ENCODE measurements at regions not wholly inside any gene's neighbourhood (a gene's known extent, or its start where the extent isn't known, plus 50 kb on each side); places are given as distances from the start of the nearest gene placed in this dataset.

- Histone ChIP-seq H3K79me2 (ENCODE audit: low read length) (no peaks in the 10 kb centered on the region), H3K36me3 (ENCODE audit: insufficient read depth, low read length) (no peaks in the 10 kb centered on the region), H4K20me1 (ENCODE audit: insufficient read depth, low read depth, low read length) (no peaks in the 10 kb centered on the region), H3K4me2 (ENCODE audit: low read depth, low read length, poor library complexity, severe bottlenecking) (no peak overlapping the region), H3K9me3 (ENCODE audit: low read length) (no peaks in the 10 kb centered on the region), H3K27ac (ENCODE audit: low read length) (no peak overlapping the region), H3K4me3 (ENCODE audit: low read length) (no peak overlapping the region), H3K9me2 (replicated peaks; ENCODE audit: insufficient read depth, low read length) (no peaks in the 10 kb centered on the region), H2AFZ (ENCODE audit: low read length) (no peak overlapping the region), H3K27me3 (ENCODE audit: low read length) (no peaks in the 10 kb centered on the region), H3K9ac (ENCODE audit: low read length) (no peak overlapping the region), H3K4me1 (ENCODE audit: low read length) (no peaks in the 10 kb centered on the region)
- DNase-seq: no peak
Measured at GRCh38 chr4:138428611-138429010, 186.5 kb upstream of the SLC7A11 start.

- Histone ChIP-seq H2AFZ (ENCODE audit: low read length) (no peak overlapping the region), H3K79me2 (ENCODE audit: low read length) (no peaks in the 10 kb centered on the region), H3K27ac (ENCODE audit: low read length) (no peak overlapping the region), H3K4me2 (ENCODE audit: low read depth, low read length, poor library complexity, severe bottlenecking) (no peak overlapping the region), H4K20me1 (ENCODE audit: insufficient read depth, low read depth, low read length) (no peaks in the 10 kb centered on the region), H3K4me1 (ENCODE audit: low read length) (no peaks in the 10 kb centered on the region), H3K9me2 (replicated peaks; ENCODE audit: insufficient read depth, low read length) (no peaks in the 10 kb centered on the region), H3K9me3 (ENCODE audit: low read length) (no peaks in the 10 kb centered on the region), H3K27me3 (ENCODE audit: low read length) (no peaks in the 10 kb centered on the region), H3K36me3 (ENCODE audit: insufficient read depth, low read length) (no peaks in the 10 kb centered on the region), H3K9ac (ENCODE audit: low read length) (no peak overlapping the region), H3K4me3 (ENCODE audit: low read length) (no peak overlapping the region)
- no peak for DNase-seq
Measured at GRCh38 chr4:138426786-138427185, 184.6 kb upstream of the SLC7A11 start.

- Histone ChIP-seq H3K4me3 (ENCODE audit: low read length) (no peak overlapping the region), H3K27ac (ENCODE audit: low read length) (no peak overlapping the region), H4K20me1 (ENCODE audit: insufficient read depth, low read depth, low read length) (no peaks in the 10 kb centered on the region), H3K4me1 (ENCODE audit: low read length) (no peaks in the 10 kb centered on the region), H3K79me2 (ENCODE audit: low read length) (no peaks in the 10 kb centered on the region), H3K27me3 (ENCODE audit: low read length) (no peaks in the 10 kb centered on the region; the same call in 1 of the 2 replicates), H3K36me3 (ENCODE audit: insufficient read depth, low read length) (no peaks in the 10 kb centered on the region), H3K4me2 (ENCODE audit: low read depth, low read length, poor library complexity, severe bottlenecking) (no peak overlapping the region), H2AFZ (ENCODE audit: low read length) (no peak overlapping the region), H3K9me3 (ENCODE audit: low read length) (no peaks in the 10 kb centered on the region), H3K9me2 (replicated peaks; ENCODE audit: insufficient read depth, low read length) (no peaks in the 10 kb centered on the region), H3K9ac (ENCODE audit: low read length) (no peak overlapping the region)
- no peak for DNase-seq
Measured at GRCh38 chr4:138420471-138420870, 178.3 kb upstream of the SLC7A11 start.

GRCh38 chr4:138414202-138414601 is 172.1 kb upstream of the SLC7A11 start:
- H3K4me3 ChIP-seq (ENCODE audit: low read length): no peak overlapping the region
- H3K9ac ChIP-seq (ENCODE audit: low read length): no peak overlapping the region
- H3K36me3 ChIP-seq (ENCODE audit: insufficient read depth, low read length): no peaks in the 10 kb centered on the region
- H3K27me3 ChIP-seq (ENCODE audit: low read length): no peaks in the 10 kb centered on the region; the same call in 1 of the 2 replicates
- no peak for DNase-seq
- no peaks in the 10 kb centered on the region for H3K4me1 ChIP-seq (ENCODE audit: low read length)
- no peaks in the 10 kb centered on the region for H4K20me1 ChIP-seq (ENCODE audit: insufficient read depth, low read depth, low read length)
- H3K27ac ChIP-seq (ENCODE audit: low read length): no peak overlapping the region
- no peak overlapping the region for H2AFZ ChIP-seq (ENCODE audit: low read length)
- no peaks in the 10 kb centered on the region for H3K79me2 ChIP-seq (ENCODE audit: low read length)
- H3K9me3 ChIP-seq (ENCODE audit: low read length): no peaks in the 10 kb centered on the region
- no peak overlapping the region for H3K4me2 ChIP-seq (ENCODE audit: low read depth, low read length, poor library complexity, severe bottlenecking)
- H3K9me2 ChIP-seq (replicated peaks; ENCODE audit: insufficient read depth, low read length): no peaks in the 10 kb centered on the region

GRCh38 chr4:138413273-138413672 is 171.1 kb upstream of the SLC7A11 start:
- H2AFZ ChIP-seq (ENCODE audit: low read length): no peak overlapping the region
- H3K4me1 ChIP-seq (ENCODE audit: low read length): no peaks in the 10 kb centered on the region
- H3K9me2 ChIP-seq (replicated peaks; ENCODE audit: insufficient read depth, low read length): no peaks in the 10 kb centered on the region
- H3K9ac ChIP-seq (ENCODE audit: low read length): no peak overlapping the region
- no peak overlapping the region for H3K4me2 ChIP-seq (ENCODE audit: low read depth, low read length, poor library complexity, severe bottlenecking)
- H3K27ac ChIP-seq (ENCODE audit: low read length): no peak overlapping the region
- no peaks in the 10 kb centered on the region for H3K79me2 ChIP-seq (ENCODE audit: low read length)
- H3K27me3 ChIP-seq (ENCODE audit: low read length): no peaks in the 10 kb centered on the region; the same call in 1 of the 2 replicates
- H3K36me3 ChIP-seq (ENCODE audit: insufficient read depth, low read length): no peaks in the 10 kb centered on the region
- H4K20me1 ChIP-seq (ENCODE audit: insufficient read depth, low read depth, low read length): no peaks in the 10 kb centered on the region
- H3K9me3 ChIP-seq (ENCODE audit: low read length): no peaks in the 10 kb centered on the region
- DNase-seq: no peak
- H3K4me3 ChIP-seq (ENCODE audit: low read length): no peak overlapping the region

- H2AFZ ChIP-seq (ENCODE audit: low read length): no peak overlapping the region
- H3K4me3 ChIP-seq (ENCODE audit: low read length): no peak overlapping the region
- DNase-seq: no peak
- H3K27me3 ChIP-seq (ENCODE audit: low read length): no peaks in the 10 kb centered on the region; the same call in 1 of the 2 replicates
- H3K79me2 ChIP-seq (ENCODE audit: low read length): no peaks in the 10 kb centered on the region
- no peaks in the 10 kb centered on the region for H4K20me1 ChIP-seq (ENCODE audit: insufficient read depth, low read depth, low read length)
- H3K4me1 ChIP-seq (ENCODE audit: low read length): no peaks in the 10 kb centered on the region
- no peaks in the 10 kb centered on the region for H3K36me3 ChIP-seq (ENCODE audit: insufficient read depth, low read length)
- no peak overlapping the region for H3K4me2 ChIP-seq (ENCODE audit: low read depth, low read length, poor library complexity, severe bottlenecking)
- H3K9ac ChIP-seq (ENCODE audit: low read length): no peak overlapping the region
- no peaks in the 10 kb centered on the region for H3K9me3 ChIP-seq (ENCODE audit: low read length)
- no peaks in the 10 kb centered on the region for H3K9me2 ChIP-seq (replicated peaks; ENCODE audit: insufficient read depth, low read length)
- no peak overlapping the region for H3K27ac ChIP-seq (ENCODE audit: low read length)
Measured at GRCh38 chr4:138412847-138413246, 170.7 kb upstream of the SLC7A11 start.

- Histone ChIP-seq H3K9me2 (replicated peaks; ENCODE audit: insufficient read depth, low read length) (no peaks in the 10 kb centered on the region), H3K9ac (ENCODE audit: low read length) (no peak overlapping the region), H3K4me2 (ENCODE audit: low read depth, low read length, poor library complexity, severe bottlenecking) (no peak overlapping the region), H2AFZ (ENCODE audit: low read length) (no peak overlapping the region), H3K79me2 (ENCODE audit: low read length) (no peaks in the 10 kb centered on the region), H3K4me1 (ENCODE audit: low read length) (no peaks in the 10 kb centered on the region), H3K4me3 (ENCODE audit: low read length) (no peak overlapping the region), H3K27ac (ENCODE audit: low read length) (no peak overlapping the region), H3K27me3 (ENCODE audit: low read length) (no peaks in the 10 kb centered on the region), H4K20me1 (ENCODE audit: insufficient read depth, low read depth, low read length) (no peaks in the 10 kb centered on the region), H3K36me3 (ENCODE audit: insufficient read depth, low read length) (no peaks in the 10 kb centered on the region), H3K9me3 (ENCODE audit: low read length) (no peaks in the 10 kb centered on the region)
- no peak for DNase-seq
Measured at GRCh38 chr4:138410266-138410665, 168.1 kb upstream of the SLC7A11 start.

- no peak overlapping the region for H3K4me2 ChIP-seq (ENCODE audit: low read depth, low read length, poor library complexity, severe bottlenecking)
- no peaks in the 10 kb centered on the region for H3K36me3 ChIP-seq (ENCODE audit: insufficient read depth, low read length)
- H3K79me2 ChIP-seq (ENCODE audit: low read length): no peaks in the 10 kb centered on the region
- no peak overlapping the region for H3K9ac ChIP-seq (ENCODE audit: low read length)
- DNase-seq: no peak
- no peaks in the 10 kb centered on the region for H3K4me1 ChIP-seq (ENCODE audit: low read length)
- no peak overlapping the region for H3K27ac ChIP-seq (ENCODE audit: low read length)
- no peaks in the 10 kb centered on the region for H3K27me3 ChIP-seq (ENCODE audit: low read length)
- H3K4me3 ChIP-seq (ENCODE audit: low read length): no peak overlapping the region
- H3K9me2 ChIP-seq (replicated peaks; ENCODE audit: insufficient read depth, low read length): no peaks in the 10 kb centered on the region
- H3K9me3 ChIP-seq (ENCODE audit: low read length): no peaks in the 10 kb centered on the region
- no peak overlapping the region for H2AFZ ChIP-seq (ENCODE audit: low read length)
- no peaks in the 10 kb centered on the region for H4K20me1 ChIP-seq (ENCODE audit: insufficient read depth, low read depth, low read length)
Measured at GRCh38 chr4:138409670-138410069, 167.5 kb upstream of the SLC7A11 start.

- H3K27me3 ChIP-seq (ENCODE audit: low read length): no peaks in the 10 kb centered on the region
- no peak overlapping the region for H3K4me2 ChIP-seq (ENCODE audit: low read depth, low read length, poor library complexity, severe bottlenecking)
- no peak overlapping the region for H3K4me3 ChIP-seq (ENCODE audit: low read length)
- no peaks in the 10 kb centered on the region for H4K20me1 ChIP-seq (ENCODE audit: insufficient read depth, low read depth, low read length)
- H2AFZ ChIP-seq (ENCODE audit: low read length): no peak overlapping the region
- no peaks in the 10 kb centered on the region for H3K9me3 ChIP-seq (ENCODE audit: low read length)
- no peak overlapping the region for H3K9ac ChIP-seq (ENCODE audit: low read length)
- H3K27ac ChIP-seq (ENCODE audit: low read length): no peak overlapping the region
- no peaks in the 10 kb centered on the region for H3K36me3 ChIP-seq (ENCODE audit: insufficient read depth, low read length)
- no peaks in the 10 kb centered on the region for H3K4me1 ChIP-seq (ENCODE audit: low read length)
- H3K79me2 ChIP-seq (ENCODE audit: low read length): no peaks in the 10 kb centered on the region
- DNase-seq: no peak
- no peaks in the 10 kb centered on the region for H3K9me2 ChIP-seq (replicated peaks; ENCODE audit: insufficient read depth, low read length)
Measured at GRCh38 chr4:138408758-138409157, 166.6 kb upstream of the SLC7A11 start.

Data from Karpas-422 (cell line).